Stomach (tissue), 4 donors: ENCODE measurements at regions not wholly inside any gene's neighbourhood (a gene's known extent, or its start where the extent isn't known, plus 50 kb on each side); places are given as distances from the start of the nearest gene placed in this dataset.

Experiments
- POLR2AphosphoS5 ChIP-seq, 3 donors: sonication (generic); formaldehyde crosslinking; IDR thresholded peaks; one replicate each; pipeline ENCODE4 v1.6.1; 2016; ENCODE audit warnings: antibody characterized with exemption in 3 of 3
- TF ChIP-seq, protein P1 (sequence below), 7 experiments: fragments of 450-650 bp in 4 of 7; fragments of 200-600 bp in 3 of 7; sonication (generic) in 3 of 7; IDR thresholded peaks; one replicate each; pipeline ENCODE4 v1.5.1; 2016 to 2019; ENCODE audit warnings: antibody characterized with exemption in 7 of 7, control low read depth in 2 of 7, mild to moderate bottlenecking in 1 of 7

DNA sequence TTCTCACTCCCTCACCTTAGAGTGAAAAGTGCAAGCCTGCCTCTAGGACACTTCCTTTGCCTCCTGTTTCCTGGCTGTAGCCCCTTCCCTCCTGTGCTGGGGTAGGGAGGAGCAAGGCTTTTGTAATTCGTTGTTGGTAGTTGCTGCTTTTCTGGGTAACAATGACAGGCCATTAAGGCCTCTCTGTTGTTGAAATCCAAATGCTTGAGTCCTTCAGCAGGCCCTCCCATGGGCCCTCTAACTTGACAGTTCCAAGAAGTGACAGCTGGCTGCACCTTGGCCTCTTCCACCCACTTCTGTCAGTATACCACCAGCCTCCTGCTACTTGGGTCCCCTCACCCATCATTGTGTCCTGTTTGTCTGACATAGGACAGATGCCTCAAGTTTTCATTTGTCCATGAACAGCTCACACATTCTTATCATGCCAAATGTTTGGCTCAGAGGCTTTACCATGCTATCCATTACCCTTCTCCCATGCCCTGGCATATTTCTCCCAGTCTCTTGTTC is 103.7 kb upstream of the PDE3A start:
- TF ChIP-seq, protein P1, sequence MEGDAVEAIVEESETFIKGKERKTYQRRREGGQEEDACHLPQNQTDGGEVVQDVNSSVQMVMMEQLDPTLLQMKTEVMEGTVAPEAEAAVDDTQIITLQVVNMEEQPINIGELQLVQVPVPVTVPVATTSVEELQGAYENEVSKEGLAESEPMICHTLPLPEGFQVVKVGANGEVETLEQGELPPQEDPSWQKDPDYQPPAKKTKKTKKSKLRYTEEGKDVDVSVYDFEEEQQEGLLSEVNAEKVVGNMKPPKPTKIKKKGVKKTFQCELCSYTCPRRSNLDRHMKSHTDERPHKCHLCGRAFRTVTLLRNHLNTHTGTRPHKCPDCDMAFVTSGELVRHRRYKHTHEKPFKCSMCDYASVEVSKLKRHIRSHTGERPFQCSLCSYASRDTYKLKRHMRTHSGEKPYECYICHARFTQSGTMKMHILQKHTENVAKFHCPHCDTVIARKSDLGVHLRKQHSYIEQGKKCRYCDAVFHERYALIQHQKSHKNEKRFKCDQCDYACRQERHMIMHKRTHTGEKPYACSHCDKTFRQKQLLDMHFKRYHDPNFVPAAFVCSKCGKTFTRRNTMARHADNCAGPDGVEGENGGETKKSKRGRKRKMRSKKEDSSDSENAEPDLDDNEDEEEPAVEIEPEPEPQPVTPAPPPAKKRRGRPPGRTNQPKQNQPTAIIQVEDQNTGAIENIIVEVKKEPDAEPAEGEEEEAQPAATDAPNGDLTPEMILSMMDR (IDR thresholded peaks at IDR 0.05), result no peak
- no peak for TF ChIP-seq POLR2AphosphoS5 (IDR thresholded peaks at IDR 0.05)
